Right atrium auricular region (tissue), 2 donors: ENCODE measurements at regions not wholly inside any gene's neighbourhood (a gene's known extent, or its start where the extent isn't known, plus 50 kb on each side); places are given as distances from the start of the nearest gene placed in this dataset.

Experiments
- DNase-seq: peaks from one replicate; pipeline ENCODE4 v3.0.0-alpha.2; 2019; ENCODE audit warnings: low spot score
- H3K27ac ChIP-seq, 2 donors: fragments of 200-600 bp; sonication (generic); 1 replicate in 1 of 2; 2 replicates in 1 of 2; pipeline ENCODE4 v1.5.1; 2016 to 2019
- H3K27me3 ChIP-seq, 2 donors: fragments of 200-600 bp; sonication (generic); one replicate each; pipeline versions ENCODE4 v1.5.1 to v1.6.0; 2017 to 2019
- H3K36me3 ChIP-seq: fragments of 200-600 bp; sonication (generic); one replicate; pipeline ENCODE4 v1.5.1; 2016
- H3K4me1 ChIP-seq, 2 donors: fragments of 200-600 bp; sonication (generic); one replicate each; pipeline versions ENCODE4 v1.5.1 to v1.6.0; 2017 to 2019
- H3K4me3 ChIP-seq, 2 donors: fragments of 200-600 bp; sonication (generic); 1 replicate in 1 of 2; 2 replicates in 1 of 2; pipeline ENCODE4 v1.5.1; 2017 to 2019; ENCODE audit warnings: mild to moderate bottlenecking in 1 of 2, moderate library complexity in 1 of 2
- H3K9me3 ChIP-seq, 2 donors: fragments of 200-600 bp; sonication (generic); one replicate each; pipeline ENCODE4 v1.5.1; 2019
- CTCF ChIP-seq, 2 donors: fragments of 200-600 bp; sonication (generic); IDR thresholded peaks; one replicate each; pipeline ENCODE4 v1.5.1; 2019; ENCODE audit warnings: antibody characterized with exemption in 2 of 2

- H3K4me3 ChIP-seq: peak overlapping the region in 1 of 2 donors; percentile 17
- DNase-seq: peak; percentile 89
- TF ChIP-seq CTCF (IDR thresholded peaks at IDR 0.05): peak; percentile 85 to 91
- H3K9me3 ChIP-seq: no peaks in the 10 kb centered on the region
- H3K4me1 ChIP-seq: peaks cover 0 to 10% of the 10 kb centered on the region in 2 donors
- H3K27ac ChIP-seq: no peak overlapping the region
- H3K36me3 ChIP-seq: no peaks in the 10 kb centered on the region
- no peaks in the 10 kb centered on the region for H3K27me3 ChIP-seq
Measured at GRCh38 chr11:76721755-76722677, 51.5 kb upstream of the LRRC32 start.

GRCh38 chr11:76723142-76723541, 52.6 kb upstream of the LRRC32 start:
- peaks cover 0 to 10% of the 10 kb centered on the region in 2 donors for H3K4me1 ChIP-seq
- no peak overlapping the region for H3K27ac ChIP-seq
- no peak for TF ChIP-seq CTCF (IDR thresholded peaks at IDR 0.05)
- H3K4me3 ChIP-seq: no peak overlapping the region
- H3K27me3 ChIP-seq: no peaks in the 10 kb centered on the region
- no peak for DNase-seq
- H3K9me3 ChIP-seq: no peaks in the 10 kb centered on the region
- H3K36me3 ChIP-seq: no peaks in the 10 kb centered on the region

- Histone ChIP-seq H3K36me3 (no peaks in the 10 kb centered on the region), H3K4me1 (peaks cover 0 to 10% of the 10 kb centered on the region in 2 donors), H3K27me3 (no peaks in the 10 kb centered on the region), H3K9me3 (no peaks in the 10 kb centered on the region), H3K4me3 (no peak overlapping the region), H3K27ac (no peak overlapping the region)
- no peak for TF ChIP-seq CTCF (IDR thresholded peaks at IDR 0.05)
- no peak for DNase-seq
Measured at GRCh38 chr11:76723548-76723947, 53.0 kb upstream of the LRRC32 start.

GRCh38 chr11:76724171-76724768, 53.7 kb upstream of the LRRC32 start:
- no peaks in the 10 kb centered on the region for H3K27me3 ChIP-seq
- TF ChIP-seq CTCF (IDR thresholded peaks at IDR 0.05): no peak
- peaks cover 0 to 10% of the 10 kb centered on the region in 2 donors for H3K4me1 ChIP-seq
- no peaks in the 10 kb centered on the region for H3K36me3 ChIP-seq
- no peaks in the 10 kb centered on the region for H3K9me3 ChIP-seq
- no peak overlapping the region for H3K27ac ChIP-seq
- DNase-seq: no peak
- no peak overlapping the region for H3K4me3 ChIP-seq

- no peaks in the 10 kb centered on the region for H3K27me3 ChIP-seq
- DNase-seq: no peak
- H3K4me3 ChIP-seq: no peak overlapping the region
- TF ChIP-seq CTCF (IDR thresholded peaks at IDR 0.05): no peak
- H3K4me1 ChIP-seq: no peaks in the 10 kb centered on the region
- no peaks in the 10 kb centered on the region for H3K36me3 ChIP-seq
- no peaks in the 10 kb centered on the region for H3K9me3 ChIP-seq
- no peak overlapping the region for H3K27ac ChIP-seq
Measured at GRCh38 chr11:76728227-76728626, 54.9 kb upstream of the TSKU start.
